NCI-H510A treated with DMSO at 0.1 percent for 48 hours (cell line): ENCODE measurements at regions not wholly inside any gene's neighbourhood (a gene's known extent, or its start where the extent isn't known, plus 50 kb on each side); places are given as distances from the start of the nearest gene placed in this dataset.
A peak's percentile ranks its signal among the peaks of the same experiment; 100 is the strongest.

Experiments
- DNase-seq: peaks from one replicate; lab custom pipeline; 2025; lab: John Stamatoyannopoulos, UW

- no peak for DNase-seq
Measured at GRCh38 chr6:156562636-156563035, 214.5 kb upstream of the ARID1B start.

GRCh38 chr6:156562019-156562418 lies 215.2 kb upstream of the ARID1B start:
- no peak for DNase-seq

- no peak for DNase-seq
Measured at GRCh38 chr6:156560476-156560875, 216.7 kb upstream of the ARID1B start.

- DNase-seq: peak; percentile 75
Measured at GRCh38 chr6:156559162-156559690, 218.0 kb upstream of the ARID1B start.

- DNase-seq: no peak
Measured at GRCh38 chr6:156557911-156558259, 219.3 kb upstream of the ARID1B start.

- DNase-seq: peak; percentile 85
Measured at GRCh38 chr6:156557251-156557910, 219.8 kb upstream of the ARID1B start.

GRCh38 chr6:156556811-156557210 lies 220.4 kb upstream of the ARID1B start:
- no peak for DNase-seq

GRCh38 chr6:156555116-156555515 lies 222.1 kb upstream of the ARID1B start:
- DNase-seq: no peak

- no peak for DNase-seq
Measured at GRCh38 chr6:156554160-156554559, 223.0 kb upstream of the ARID1B start.

- DNase-seq: no peak
Measured at GRCh38 chr6:156552849-156553248, 224.3 kb upstream of the ARID1B start.

- no peak for DNase-seq
Measured at GRCh38 chr6:156550949-156551348, 226.2 kb upstream of the ARID1B start.

- no peak for DNase-seq
Measured at GRCh38 chr6:156545931-156546330, 231.2 kb upstream of the ARID1B start.

GRCh38 chr6:156545021-156545420 lies 232.2 kb upstream of the ARID1B start:
- DNase-seq: no peak

GRCh38 chr6:156544046-156544445 lies 233.1 kb upstream of the ARID1B start:
- DNase-seq: no peak

- DNase-seq: no peak
Measured at GRCh38 chr6:156543431-156543830, 233.7 kb upstream of the ARID1B start.

- no peak for DNase-seq
Measured at GRCh38 chr6:156538875-156539660, 238.1 kb upstream of the ARID1B start.

- DNase-seq: no peak
Measured at GRCh38 chr6:156534594-156534993, 242.6 kb upstream of the ARID1B start.

GRCh38 chr6:156533872-156534524 lies 243.2 kb upstream of the ARID1B start:
- DNase-seq: no peak

- DNase-seq: no peak
Measured at GRCh38 chr6:156526081-156526480, 251.1 kb upstream of the ARID1B start.

- DNase-seq: no peak
Measured at GRCh38 chr6:156525541-156525940, 251.6 kb upstream of the ARID1B start.

- DNase-seq: no peak
Measured at GRCh38 chr6:156519940-156520339, 257.2 kb upstream of the ARID1B start.

GRCh38 chr6:156517088-156517487 lies 260.1 kb upstream of the ARID1B start:
- peak; percentile 2 for DNase-seq

GRCh38 chr6:156515242-156515641 lies 261.9 kb upstream of the ARID1B start:
- DNase-seq: no peak
